NCI-H2081 (cell line): ENCODE measurements at regions not wholly inside any gene's neighbourhood (a gene's known extent, or its start where the extent isn't known, plus 50 kb on each side); places are given as distances from the start of the nearest gene placed in this dataset.

Source experiments
- DNase-seq, 2 experiments: peaks; one replicate each; lab custom pipeline; 2025; lab: John Stamatoyannopoulos, UW

- DNase-seq = no peak
Measured at GRCh38 chr9:18229992-18230676, 243.8 kb upstream of the ADAMTSL1 start.

GRCh38 chr9:18233311-18233710 lies 240.6 kb upstream of the ADAMTSL1 start:
- no peak for DNase-seq

DNA sequence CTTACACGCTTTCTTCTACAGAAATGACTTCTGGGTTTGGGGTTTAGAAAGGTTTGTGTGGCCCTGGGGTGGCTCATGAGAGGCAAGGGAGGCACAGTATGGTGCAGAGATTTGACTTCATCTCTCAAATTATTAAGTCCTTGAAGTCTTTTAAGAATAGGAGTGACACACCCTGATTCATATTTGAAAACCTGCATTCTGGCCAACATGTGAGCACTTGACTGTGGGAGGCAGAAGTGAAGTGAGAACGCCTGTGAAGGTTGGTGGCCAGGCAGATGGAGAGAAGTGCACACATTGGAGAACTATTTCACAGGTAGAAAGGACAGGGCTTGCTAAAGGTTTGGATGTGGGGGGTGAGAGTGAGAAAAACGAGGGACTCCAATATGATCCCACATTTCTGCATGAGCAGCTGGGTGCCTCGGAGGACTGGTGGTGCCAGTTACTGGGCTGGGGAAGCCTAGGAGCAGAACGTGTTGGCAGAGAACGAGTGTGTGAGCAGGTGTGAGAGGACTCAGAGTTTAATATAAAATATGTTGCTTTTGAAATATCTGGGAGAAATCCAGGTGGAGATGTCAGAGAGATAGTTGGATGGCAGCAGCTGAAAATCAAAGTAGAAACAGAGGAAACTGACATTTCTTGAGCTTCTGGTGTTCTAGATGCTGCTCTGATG lies 240.0 kb upstream of the ADAMTSL1 start:
- DNase-seq = no peak

GRCh38 chr9:18235181-18235908 lies 238.6 kb upstream of the ADAMTSL1 start:
- DNase-seq = no peak

GRCh38 chr9:18236336-18236735 lies 237.6 kb upstream of the ADAMTSL1 start:
- no peak for DNase-seq

DNA sequence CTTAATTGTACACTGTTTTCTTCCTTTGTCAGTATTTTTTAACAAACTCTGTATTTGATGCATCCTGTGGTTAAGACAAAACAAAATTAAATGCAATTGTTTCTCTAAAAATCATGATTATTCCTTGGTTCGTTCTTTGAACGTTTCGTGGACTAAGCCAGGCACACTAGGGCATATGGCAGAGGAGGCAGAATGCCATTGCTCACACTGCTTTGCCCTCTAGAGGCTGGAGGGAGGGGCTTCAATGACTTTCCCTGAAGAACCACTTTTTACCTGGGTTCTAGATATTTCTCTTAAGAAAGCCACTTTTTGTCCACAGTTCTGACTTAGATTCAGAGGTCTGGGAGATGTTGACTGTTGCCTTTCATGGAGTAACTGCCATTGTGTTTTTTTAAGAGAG lies 236.2 kb upstream of the ADAMTSL1 start:
- no peak for DNase-seq

DNA sequence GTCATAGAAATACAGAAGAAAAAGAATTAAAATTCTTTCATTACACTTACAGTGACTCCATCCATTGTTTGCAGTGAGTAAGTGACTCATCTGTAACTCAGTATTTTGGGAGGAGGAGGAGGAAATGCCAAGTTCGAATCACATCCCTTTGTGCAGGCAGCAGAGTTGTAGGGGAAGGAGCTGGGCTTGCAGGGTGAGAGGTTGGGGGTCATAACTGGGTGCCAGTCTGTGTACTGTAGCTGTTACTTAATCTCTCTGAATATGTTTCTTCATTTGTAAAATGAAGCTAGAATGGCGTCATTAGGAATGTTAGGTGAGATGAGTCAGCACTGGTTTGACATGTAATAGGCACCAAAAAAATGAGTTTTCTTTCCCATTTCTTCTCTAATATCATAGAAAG lies 235.7 kb upstream of the ADAMTSL1 start:
- no peak for DNase-seq

DNA sequence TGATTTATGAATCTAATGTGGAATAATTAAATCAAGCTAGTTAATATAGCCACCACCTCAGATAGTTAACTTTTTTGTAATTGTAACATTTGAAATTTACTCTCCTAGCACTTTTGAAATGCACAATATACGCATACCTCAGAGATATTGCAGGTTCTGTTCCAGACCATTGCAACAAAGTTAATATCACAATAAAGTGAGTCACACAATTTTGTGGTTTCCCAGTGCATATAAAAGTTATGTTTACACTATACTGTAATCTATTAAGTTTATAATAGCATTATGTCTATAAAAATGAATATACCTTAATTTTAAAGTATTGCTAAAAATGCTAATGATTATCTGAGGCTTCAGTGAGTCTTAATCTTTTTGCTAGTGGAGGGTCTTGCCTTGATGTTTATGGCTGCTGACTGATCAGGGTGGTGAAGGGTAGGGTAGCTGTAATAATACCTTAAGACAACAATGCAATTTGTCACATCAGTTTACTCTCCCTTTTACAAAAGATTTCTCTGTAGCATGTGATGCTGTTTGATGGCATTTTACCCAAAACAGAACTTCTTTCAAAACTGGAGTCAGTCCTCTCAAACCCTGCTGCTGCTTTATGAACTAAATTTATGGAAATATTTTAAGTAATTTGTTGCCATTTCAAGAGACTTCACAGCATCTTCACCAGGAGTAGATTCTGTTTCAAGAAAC lies 235.1 kb upstream of the ADAMTSL1 start:
- DNase-seq = no peak

DNA sequence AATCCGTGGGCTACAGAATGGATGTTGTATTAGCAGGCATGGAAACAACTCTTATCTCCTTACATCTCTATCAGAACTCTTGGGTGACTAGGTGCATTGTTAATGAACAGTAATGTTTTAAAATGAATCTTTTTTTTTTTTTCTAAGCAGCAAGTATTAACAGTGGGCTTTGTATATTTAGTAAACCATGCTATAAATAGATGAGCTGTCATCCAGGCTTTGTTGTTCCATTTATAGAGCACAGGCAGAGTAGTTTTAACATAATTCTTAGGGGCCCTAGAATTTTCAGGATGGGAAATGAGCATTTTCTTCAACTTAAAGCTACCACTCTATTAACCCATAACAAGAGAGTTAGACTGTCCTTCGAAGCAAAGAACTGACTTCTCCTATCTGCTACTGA lies 233.7 kb upstream of the ADAMTSL1 start:
- no peak for DNase-seq

DNA sequence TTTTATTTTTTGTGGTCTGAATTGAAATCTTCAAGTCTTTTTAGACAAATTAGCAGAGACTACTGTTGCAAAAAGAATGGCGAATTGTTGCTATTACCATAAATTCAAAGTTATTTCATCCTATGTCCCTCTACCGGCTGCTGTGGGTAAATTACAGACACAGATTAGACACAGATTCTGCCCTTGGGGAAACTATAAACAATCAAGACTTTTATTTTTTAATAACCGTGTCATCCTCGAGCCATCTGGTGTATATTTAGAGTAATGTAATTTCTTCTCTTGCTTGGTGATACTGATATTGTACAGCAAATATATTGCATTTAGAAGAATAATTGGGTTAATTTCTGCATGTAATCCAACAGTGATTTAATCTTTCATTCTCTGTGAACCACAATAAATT lies 228.0 kb upstream of the ADAMTSL1 start:
- DNase-seq = no peak

GRCh38 chr9:18250053-18250452 lies 223.9 kb upstream of the ADAMTSL1 start:
- no peak for DNase-seq

DNA sequence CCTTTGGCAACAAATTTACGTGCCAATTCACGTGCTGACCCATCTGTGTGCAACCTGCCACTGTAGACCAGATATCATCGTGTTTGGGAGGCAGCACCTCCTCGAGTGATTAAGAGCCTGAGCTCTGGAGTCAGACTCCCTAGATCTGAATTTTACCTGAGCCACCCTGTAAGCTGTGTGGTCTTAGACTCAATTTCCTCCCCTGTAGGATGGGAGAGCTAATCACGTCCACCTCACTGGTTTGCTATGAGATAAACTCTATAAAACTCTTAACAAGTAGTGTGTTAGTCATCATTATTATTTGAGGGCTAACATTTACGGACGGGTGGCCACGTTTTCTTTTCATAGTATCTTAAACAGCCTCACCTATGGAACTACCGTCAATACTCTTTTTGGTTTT lies 220.0 kb upstream of the ADAMTSL1 start:
- no peak for DNase-seq

- peak; percentile 84 to 87 for DNase-seq
Measured at GRCh38 chr9:18255158-18255629, 218.8 kb upstream of the ADAMTSL1 start.

DNA sequence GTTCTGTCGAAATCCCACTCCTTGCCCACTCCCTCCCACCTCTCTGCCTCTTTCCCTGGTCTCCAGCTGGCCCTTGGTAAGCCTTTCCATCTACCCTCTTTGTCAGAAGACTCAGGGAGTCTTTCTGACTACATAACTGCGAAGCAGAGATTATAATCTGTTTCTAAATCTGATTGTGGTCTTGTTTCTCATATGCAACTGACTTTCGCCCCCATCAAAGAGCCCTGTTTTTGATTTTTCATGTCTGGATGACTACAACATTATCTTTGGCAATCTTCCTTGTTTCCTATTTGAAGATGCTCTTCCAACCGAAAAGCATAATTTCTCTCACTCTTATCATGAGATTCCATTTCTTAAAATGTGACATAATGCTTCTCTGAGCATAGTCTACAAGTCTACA lies 218.2 kb upstream of the ADAMTSL1 start:
- DNase-seq = no peak

DNA sequence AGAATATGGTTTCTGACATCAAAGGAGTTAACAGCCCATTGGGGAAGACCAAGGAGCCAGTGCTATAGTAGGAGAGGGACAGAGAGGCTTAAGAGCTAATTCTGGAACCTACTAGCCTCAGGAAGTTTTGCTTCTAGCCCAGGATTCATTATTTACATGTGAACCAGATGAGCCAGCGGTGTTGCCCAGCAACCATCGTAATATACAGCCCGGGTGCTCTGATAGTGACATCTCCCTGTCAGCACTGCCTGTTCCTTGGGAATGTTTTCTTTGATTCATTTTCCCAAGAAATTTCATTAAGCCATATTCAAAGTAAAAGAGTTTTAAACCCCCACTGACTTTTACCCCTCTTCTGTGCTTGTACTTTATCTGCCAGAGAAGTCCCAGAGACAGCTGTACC lies 217.4 kb upstream of the ADAMTSL1 start:
- no peak for DNase-seq

DNA sequence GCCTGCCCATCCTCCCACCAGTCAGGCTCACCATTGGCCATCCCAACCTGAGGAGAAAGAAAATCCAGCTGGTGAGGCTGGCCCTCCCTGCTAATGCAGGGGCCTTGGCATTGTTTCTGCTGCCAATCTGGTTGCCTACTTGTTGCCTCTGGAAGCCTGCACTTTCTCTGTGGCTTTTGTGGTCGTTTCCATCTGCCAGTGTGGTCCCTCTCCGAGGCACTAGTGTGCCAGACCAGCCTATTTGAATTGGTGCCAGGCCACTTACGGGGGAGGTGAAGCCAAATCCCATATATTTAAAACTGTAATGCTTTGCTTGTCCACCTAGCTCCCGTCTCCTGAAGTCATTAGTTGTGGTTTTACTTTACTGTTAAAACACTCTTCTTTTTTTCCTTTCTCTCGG lies 213.4 kb upstream of the ADAMTSL1 start:
- peak; percentile 71 to 86 for DNase-seq

- DNase-seq = no peak
Measured at GRCh38 chr9:18261181-18261580, 212.8 kb upstream of the ADAMTSL1 start.

GRCh38 chr9:18263377-18263776 lies 210.6 kb upstream of the ADAMTSL1 start:
- no peak for DNase-seq

DNA sequence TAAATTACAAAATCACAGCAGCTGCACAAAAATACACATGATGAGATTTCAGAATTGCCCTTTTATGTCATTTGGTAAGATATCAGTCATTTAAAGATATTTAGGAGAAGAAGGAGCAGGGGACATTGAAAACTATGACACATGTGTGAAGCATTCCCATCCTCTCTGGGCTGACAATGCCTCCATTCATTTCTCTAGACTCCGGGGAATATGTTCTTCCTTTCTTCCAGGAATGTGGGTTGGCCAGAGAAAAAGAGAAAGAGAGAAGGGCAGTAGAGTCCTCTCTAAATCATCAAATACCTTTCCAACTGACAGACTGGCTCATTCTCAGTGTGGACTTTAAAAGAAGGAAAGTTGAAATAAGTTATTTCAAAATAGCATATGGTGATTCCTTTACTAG lies 205.6 kb upstream of the ADAMTSL1 start:
- no peak for DNase-seq

GRCh38 chr9:18269561-18269960 lies 204.4 kb upstream of the ADAMTSL1 start:
- DNase-seq = no peak

GRCh38 chr9:18274693-18275092 lies 199.3 kb upstream of the ADAMTSL1 start:
- DNase-seq = no peak

DNA sequence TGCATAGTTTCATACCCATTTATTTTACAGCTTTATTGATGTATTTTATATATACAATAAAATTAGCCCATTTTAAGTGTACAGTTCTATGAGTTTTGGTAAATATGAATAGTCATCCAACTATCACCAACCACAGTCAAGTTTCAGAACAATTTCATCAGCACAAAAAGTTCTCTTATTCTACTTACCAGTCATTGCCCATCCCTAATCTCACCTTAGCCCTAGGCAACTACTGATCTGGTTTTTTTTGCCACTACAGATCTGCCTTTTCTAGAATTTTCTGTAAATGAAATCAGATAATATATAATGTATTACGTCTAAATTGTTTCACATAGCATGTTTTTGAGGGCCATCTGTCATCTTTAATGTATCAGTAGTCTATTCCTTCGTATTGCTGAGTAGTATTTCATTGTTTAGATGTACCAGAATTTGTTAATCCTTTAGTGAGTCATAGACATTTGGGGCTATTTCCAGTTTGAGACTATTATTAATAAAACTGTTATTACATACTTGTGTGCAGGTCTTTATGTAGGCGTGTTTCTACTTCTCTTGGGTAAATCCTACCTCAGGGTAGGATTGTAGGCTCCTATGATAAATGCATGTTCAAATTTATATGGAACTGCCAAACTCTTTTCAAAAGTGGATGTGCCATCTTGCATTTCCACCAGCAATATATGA lies 198.5 kb upstream of the ADAMTSL1 start:
- DNase-seq = no peak
